BLaER1 (cell line): ENCODE measurements at regions not wholly inside any gene's neighbourhood (a gene's known extent, or its start where the extent isn't known, plus 50 kb on each side); places are given as distances from the start of the nearest gene placed in this dataset.

ENCODE experiments used
- H3K27ac ChIP-seq: shearing (Covaris generic); formaldehyde crosslinking; 2 replicates; pipeline ENCODE4 v1.8.1; 2022
- H3K27me3 ChIP-seq: shearing (Covaris generic); formaldehyde crosslinking; 2 replicates; pipeline ENCODE4 v1.8.1; 2022
- H3K36me3 ChIP-seq: shearing (Covaris generic); formaldehyde crosslinking; 2 replicates; pipeline ENCODE4 v1.8.1; 2022
- H3K4me1 ChIP-seq: shearing (Covaris generic); formaldehyde crosslinking; 2 replicates; pipeline ENCODE4 v1.8.1; 2022
- H3K4me2 ChIP-seq: shearing (Covaris generic); formaldehyde crosslinking; 2 replicates; pipeline ENCODE4 v1.8.1; 2022
- H3K4me3 ChIP-seq: shearing (Covaris generic); formaldehyde crosslinking; 2 replicates; pipeline ENCODE4 v1.8.1; 2022
- H3K9ac ChIP-seq: shearing (Covaris generic); formaldehyde crosslinking; 2 replicates; pipeline ENCODE4 v1.8.1; 2022
- H3K9me3 ChIP-seq: shearing (Covaris generic); formaldehyde crosslinking; 2 replicates; pipeline ENCODE4 v1.8.1; 2022
- H4K20me1 ChIP-seq: shearing (Covaris generic); formaldehyde crosslinking; 2 replicates; pipeline ENCODE4 v1.8.1; 2022
- Cebpa-rat ChIP-seq: shearing (Covaris generic); IDR thresholded peaks from 2 replicates; pipeline ENCODE4 v1.8.1; 2022

- Histone ChIP-seq H4K20me1 (no peaks in the 10 kb centered on the region), H3K4me2 (no peak overlapping the region)
Observed at GRCh38 chr5:125377141-125377540, 630.7 kb upstream of the ZNF608 start.

GRCh38 chr5:125381290-125381689 lies 634.9 kb upstream of the ZNF608 start:
- Histone ChIP-seq H3K36me3 (no peaks in the 10 kb centered on the region), H3K4me1 (no peaks in the 10 kb centered on the region), H3K27me3 (no peaks in the 10 kb centered on the region), H3K4me2 (no peak overlapping the region), H3K9me3 (no peaks in the 10 kb centered on the region), H3K27ac (no peak overlapping the region), H4K20me1 (no peaks in the 10 kb centered on the region), H3K9ac (no peak overlapping the region), H3K4me3 (no peak overlapping the region)
- no peak for TF ChIP-seq Cebpa-rat

More at GRCh38 chr5:125377141-125377540, 630.7 kb upstream of the ZNF608 start:
- H3K27ac ChIP-seq = no peak overlapping the region
- no peak overlapping the region for H3K9ac ChIP-seq
- no peaks in the 10 kb centered on the region for H3K27me3 ChIP-seq
- H3K36me3 ChIP-seq = no peaks in the 10 kb centered on the region
- TF ChIP-seq Cebpa-rat = no peak
- H3K4me3 ChIP-seq = no peak overlapping the region
- no peaks in the 10 kb centered on the region for H3K9me3 ChIP-seq
- no peaks in the 10 kb centered on the region for H3K4me1 ChIP-seq

- no peak overlapping the region for H3K4me3 ChIP-seq
- no peaks in the 10 kb centered on the region for H3K4me1 ChIP-seq
- H3K27me3 ChIP-seq = no peaks in the 10 kb centered on the region
- H3K27ac ChIP-seq = no peak overlapping the region
- no peaks in the 10 kb centered on the region for H4K20me1 ChIP-seq
- no peak overlapping the region for H3K4me2 ChIP-seq
- no peaks in the 10 kb centered on the region for H3K36me3 ChIP-seq
- no peak overlapping the region for H3K9ac ChIP-seq
- no peaks in the 10 kb centered on the region for H3K9me3 ChIP-seq
- no peak; the same call in 1 of the 2 replicates for TF ChIP-seq Cebpa-rat
Observed at GRCh38 chr5:125384071-125384470, 637.6 kb upstream of the ZNF608 start.

- Histone ChIP-seq H3K4me1 (no peaks in the 10 kb centered on the region), H3K27me3 (no peaks in the 10 kb centered on the region)
- TF ChIP-seq Cebpa-rat = no peak
Observed at GRCh38 chr5:125390326-125390725, 643.9 kb upstream of the ZNF608 start.

GRCh38 chr5:125393221-125393815 lies 646.9 kb upstream of the ZNF608 start:
- H3K4me2 ChIP-seq = no peak overlapping the region
- H4K20me1 ChIP-seq = no peaks in the 10 kb centered on the region
- H3K9me3 ChIP-seq = no peaks in the 10 kb centered on the region; the same call in 1 of the 2 replicates
- H3K4me1 ChIP-seq = no peaks in the 10 kb centered on the region
- no peak overlapping the region for H3K27ac ChIP-seq
- TF ChIP-seq Cebpa-rat = no peak
- H3K36me3 ChIP-seq = no peaks in the 10 kb centered on the region
- H3K27me3 ChIP-seq = no peaks in the 10 kb centered on the region
- H3K4me3 ChIP-seq = no peak overlapping the region
- H3K9ac ChIP-seq = no peak overlapping the region

More at GRCh38 chr5:125390326-125390725, 643.9 kb upstream of the ZNF608 start:
- no peaks in the 10 kb centered on the region for H3K36me3 ChIP-seq
- no peak overlapping the region for H3K4me2 ChIP-seq
- H3K9me3 ChIP-seq = no peaks in the 10 kb centered on the region
- no peaks in the 10 kb centered on the region for H4K20me1 ChIP-seq
- H3K4me3 ChIP-seq = no peak overlapping the region
- no peak overlapping the region for H3K9ac ChIP-seq
- H3K27ac ChIP-seq = no peak overlapping the region

- no peaks in the 10 kb centered on the region for H3K4me1 ChIP-seq
- no peak overlapping the region for H3K9ac ChIP-seq
- H3K36me3 ChIP-seq = no peaks in the 10 kb centered on the region
- no peaks in the 10 kb centered on the region; the same call in 1 of the 2 replicates for H3K9me3 ChIP-seq
- no peak for TF ChIP-seq Cebpa-rat
- H3K4me3 ChIP-seq = no peak overlapping the region
- no peaks in the 10 kb centered on the region for H3K27me3 ChIP-seq
- no peak overlapping the region for H3K27ac ChIP-seq
- H4K20me1 ChIP-seq = no peaks in the 10 kb centered on the region
- H3K4me2 ChIP-seq = no peak overlapping the region
Observed at GRCh38 chr5:125394661-125395280, 648.3 kb upstream of the ZNF608 start.

GRCh38 chr5:125396462-125396861 lies 650.0 kb upstream of the ZNF608 start:
- no peak for TF ChIP-seq Cebpa-rat
- Histone ChIP-seq H3K4me3 (no peak overlapping the region), H3K27me3 (no peaks in the 10 kb centered on the region), H3K36me3 (no peaks in the 10 kb centered on the region), H3K9me3 (no peaks in the 10 kb centered on the region; the same call in 1 of the 2 replicates), H3K27ac (no peak overlapping the region), H4K20me1 (no peaks in the 10 kb centered on the region), H3K4me1 (no peaks in the 10 kb centered on the region), H3K4me2 (no peak overlapping the region), H3K9ac (no peak overlapping the region)

- H3K9ac ChIP-seq = no peak overlapping the region
- H3K27me3 ChIP-seq = no peaks in the 10 kb centered on the region
- H4K20me1 ChIP-seq = no peaks in the 10 kb centered on the region
- no peak overlapping the region for H3K27ac ChIP-seq
- no peaks in the 10 kb centered on the region for H3K4me1 ChIP-seq
- no peaks in the 10 kb centered on the region; the same call in 1 of the 2 replicates for H3K9me3 ChIP-seq
- no peak for TF ChIP-seq Cebpa-rat
- H3K36me3 ChIP-seq = no peaks in the 10 kb centered on the region
- no peak overlapping the region for H3K4me3 ChIP-seq
- H3K4me2 ChIP-seq = no peak overlapping the region
Observed at GRCh38 chr5:125398466-125398865, 652.0 kb upstream of the ZNF608 start.

- no peaks in the 10 kb centered on the region for H3K27me3 ChIP-seq
- no peak overlapping the region for H3K4me2 ChIP-seq
- no peaks in the 10 kb centered on the region for H3K4me1 ChIP-seq
- H3K4me3 ChIP-seq = no peak overlapping the region
- H3K9me3 ChIP-seq = no peaks in the 10 kb centered on the region; the same call in 1 of the 2 replicates
- H4K20me1 ChIP-seq = no peaks in the 10 kb centered on the region
- no peak for TF ChIP-seq Cebpa-rat
- no peak overlapping the region for H3K27ac ChIP-seq
- H3K36me3 ChIP-seq = no peaks in the 10 kb centered on the region
- H3K9ac ChIP-seq = no peak overlapping the region
Observed at GRCh38 chr5:125399885-125400284, 653.4 kb upstream of the ZNF608 start.

GRCh38 chr5:125401724-125402622 lies 655.5 kb upstream of the ZNF608 start:
- Histone ChIP-seq H3K36me3 (no peaks in the 10 kb centered on the region), H4K20me1 (no peaks in the 10 kb centered on the region), H3K4me3 (no peak overlapping the region), H3K4me1 (no peaks in the 10 kb centered on the region), H3K9ac (no peak overlapping the region), H3K27me3 (no peaks in the 10 kb centered on the region), H3K9me3 (peaks cover 6% of the 10 kb centered on the region; the same call in 1 of the 2 replicates), H3K27ac (no peak overlapping the region), H3K4me2 (no peak overlapping the region)
- TF ChIP-seq Cebpa-rat = no peak
